ENCODE measurements at regions not wholly inside any gene's neighbourhood (a gene's known extent, or its start where the extent isn't known, plus 50 kb on each side); places are given as distances from the start of the nearest gene placed in this dataset.

GRCh38 chr2:42906557-42907411 is 114.4 kb upstream of the HAAO start:
- peak overlapping the region in 1 of 4 donors; percentile 12 for H3K4me3 ChIP-seq
- intact Hi-C loops (cut with DNase I; ENCODE audit: low total_unique reads): loop anchor here (5.0 kb wide), 1 partner anchor 79 kb away; no protein-coding TSS in a partner anchor
- H3K9me3 ChIP-seq: no peaks in the 10 kb centered on the region
- DNase-seq: no peak
- ATAC-seq: peak; percentile 48 to 59
- H3K36me3 ChIP-seq: no peaks in the 10 kb centered on the region
- H3K4me1 ChIP-seq: peaks cover 32 to 35% of the 10 kb centered on the region in 2 donors
- no peaks in the 10 kb centered on the region for H3K27me3 ChIP-seq
- in situ Hi-C loops (cut with MboI; ENCODE audit: low sequenced_read_pairs in 4 of 4): no loop called here
- H3K27ac ChIP-seq: peak overlapping the region; percentile 56 to 73 (median 63)
- TF ChIP-seq POLR2A (IDR thresholded peaks at IDR 0.05) (no peak), CTCF (IDR thresholded peaks at IDR 0.05 in 4 of 5, conservative IDR thresholded peaks at IDR 0.05 in 1 of 5) (no peak)

GRCh38 chr2:42906111-42906556 is 113.8 kb upstream of the HAAO start:
- ATAC-seq (peak in 1 of 2 donors; percentile 9), DNase-seq (no peak)
- H3K27me3 ChIP-seq: no peaks in the 10 kb centered on the region
- H3K27ac ChIP-seq: peak overlapping the region; percentile 56 to 73 (median 63)
- TF ChIP-seq CTCF (IDR thresholded peaks at IDR 0.05 in 4 of 5, conservative IDR thresholded peaks at IDR 0.05 in 1 of 5) (peak in 1 of 5 experiments; percentile 0), POLR2A (IDR thresholded peaks at IDR 0.05) (no peak)
- in situ Hi-C loops (cut with MboI; ENCODE audit: low sequenced_read_pairs in 4 of 4) (no loop called here), intact Hi-C loops (cut with DNase I; ENCODE audit: low total_unique reads) (loop anchor here (5.0 kb wide), 1 partner anchor 79 kb away; no protein-coding TSS in a partner anchor)
- no peaks in the 10 kb centered on the region for H3K9me3 ChIP-seq
- no peaks in the 10 kb centered on the region for H3K36me3 ChIP-seq
- H3K4me3 ChIP-seq: peak overlapping the region in 3 of 4 donors; percentile 13 to 34 (median 14)
- peaks cover 35 to 38% of the 10 kb centered on the region in 2 donors for H3K4me1 ChIP-seq

- in situ Hi-C loops (cut with MboI; ENCODE audit: low sequenced_read_pairs in 4 of 4): no loop called here
- H3K27ac ChIP-seq: peak overlapping the region; percentile 56 to 73 (median 63)
- H3K4me3 ChIP-seq: peak overlapping the region in 3 of 4 donors; percentile 13 to 34 (median 14)
- no peak for DNase-seq
- no peaks in the 10 kb centered on the region for H3K27me3 ChIP-seq
- H3K4me1 ChIP-seq: peaks cover 35 to 43% of the 10 kb centered on the region in 2 donors
- H3K9me3 ChIP-seq: no peaks in the 10 kb centered on the region
- ATAC-seq: peak in 1 of 2 donors; percentile 34
- TF ChIP-seq CTCF (IDR thresholded peaks at IDR 0.05 in 4 of 5, conservative IDR thresholded peaks at IDR 0.05 in 1 of 5) (peak in 4 of 5 experiments; percentile 4 to 24 (median 14)), POLR2A (IDR thresholded peaks at IDR 0.05) (no peak)
- intact Hi-C loops (cut with DNase I; ENCODE audit: low total_unique reads): loop anchor here (5.0 kb wide), 1 partner anchor 78 kb away; no protein-coding TSS in a partner anchor
- no peaks in the 10 kb centered on the region for H3K36me3 ChIP-seq
Measured at GRCh38 chr2:42905341-42906110, 113.1 kb upstream of the HAAO start.

- no peak for TF ChIP-seq POLR2A (IDR thresholded peaks at IDR 0.05)
- TF ChIP-seq CTCF (IDR thresholded peaks at IDR 0.05 in 4 of 5, conservative IDR thresholded peaks at IDR 0.05 in 1 of 5): no peak
Measured at GRCh38 chr2:42904576-42904876, 112.1 kb upstream of the HAAO start.

More at GRCh38 chr2:42904576-42904876, 112.1 kb upstream of the HAAO start:
- intact Hi-C loops (cut with DNase I; ENCODE audit: low total_unique reads): no loop called here
- H3K9me3 ChIP-seq: no peaks in the 10 kb centered on the region
- no peak for DNase-seq
- no peaks in the 10 kb centered on the region for H3K36me3 ChIP-seq
- H3K4me1 ChIP-seq: peaks cover 35 to 46% of the 10 kb centered on the region in 2 donors
- no peaks in the 10 kb centered on the region for H3K27me3 ChIP-seq
- in situ Hi-C loops (cut with MboI; ENCODE audit: low sequenced_read_pairs in 4 of 4): no loop called here
- no peak for ATAC-seq
- H3K27ac ChIP-seq: peak overlapping the region in 3 of 4 donors; percentile 9 to 16 (median 13)
- no peak overlapping the region for H3K4me3 ChIP-seq

All from gastrocnemius medialis (tissue), 4 donors.